ENCODE measurements at regions not wholly inside any gene's neighbourhood (a gene's known extent, or its start where the extent isn't known, plus 50 kb on each side); places are given as distances from the start of the nearest gene placed in this dataset.

- no peak for DNase-seq
- no peaks in the 10 kb centered on the region for H3K27me3 ChIP-seq (replicated peaks; ENCODE audit: control insufficient read depth, insufficient read depth, low read length)
- no peak overlapping the region for H3K27ac Mint-ChIP-seq (ENCODE audit: unreplicated experiment)
- no TSS peak for BruUV-seq (replicated peaks)
- ChIA-PET POLR2A (no interaction called here), CTCF (no interaction called here)
- no peaks in the 10 kb centered on the region for H3K9me3 Mint-ChIP-seq (ENCODE audit: unreplicated experiment)
- no peaks in the 10 kb centered on the region for H3K9me3 ChIP-seq
- TF ChIP-seq, protein P1, sequence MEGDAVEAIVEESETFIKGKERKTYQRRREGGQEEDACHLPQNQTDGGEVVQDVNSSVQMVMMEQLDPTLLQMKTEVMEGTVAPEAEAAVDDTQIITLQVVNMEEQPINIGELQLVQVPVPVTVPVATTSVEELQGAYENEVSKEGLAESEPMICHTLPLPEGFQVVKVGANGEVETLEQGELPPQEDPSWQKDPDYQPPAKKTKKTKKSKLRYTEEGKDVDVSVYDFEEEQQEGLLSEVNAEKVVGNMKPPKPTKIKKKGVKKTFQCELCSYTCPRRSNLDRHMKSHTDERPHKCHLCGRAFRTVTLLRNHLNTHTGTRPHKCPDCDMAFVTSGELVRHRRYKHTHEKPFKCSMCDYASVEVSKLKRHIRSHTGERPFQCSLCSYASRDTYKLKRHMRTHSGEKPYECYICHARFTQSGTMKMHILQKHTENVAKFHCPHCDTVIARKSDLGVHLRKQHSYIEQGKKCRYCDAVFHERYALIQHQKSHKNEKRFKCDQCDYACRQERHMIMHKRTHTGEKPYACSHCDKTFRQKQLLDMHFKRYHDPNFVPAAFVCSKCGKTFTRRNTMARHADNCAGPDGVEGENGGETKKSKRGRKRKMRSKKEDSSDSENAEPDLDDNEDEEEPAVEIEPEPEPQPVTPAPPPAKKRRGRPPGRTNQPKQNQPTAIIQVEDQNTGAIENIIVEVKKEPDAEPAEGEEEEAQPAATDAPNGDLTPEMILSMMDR (IDR thresholded peaks at IDR 0.05; ENCODE audit: insufficient read depth in 1 of 2, low read depth in 1 of 2, low read length in 1 of 2, severe bottlenecking in 1 of 2, unreplicated experiment in 1 of 2): no peak
- no peaks in the 10 kb centered on the region for H3K4me1 Mint-ChIP-seq (ENCODE audit: low read depth, unreplicated experiment)
- no peaks in the 10 kb centered on the region for H3K27me3 Mint-ChIP-seq (ENCODE audit: insufficient read depth, unreplicated experiment)
- no peaks in the 10 kb centered on the region for H3K36me3 ChIP-seq (ENCODE audit: control insufficient read depth, insufficient read depth, low read length)
- H3K36me3 Mint-ChIP-seq (ENCODE audit: insufficient read depth, unreplicated experiment): no peaks in the 10 kb centered on the region
- intact Hi-C loops (cut with micrococcal nuclease; ENCODE audit: unreplicated experiment): no loop called here
- no peak overlapping the region for H3K4me3 ChIP-seq (ENCODE audit: low read depth, low read length)
- no peak overlapping the region for H3K4me3 Mint-ChIP-seq (ENCODE audit: unreplicated experiment)
- H3K4me1 ChIP-seq: no peaks in the 10 kb centered on the region
Observed at GRCh38 chr12:17841496-17841895, 248.5 kb downstream of the RERGL start.

DNA sequence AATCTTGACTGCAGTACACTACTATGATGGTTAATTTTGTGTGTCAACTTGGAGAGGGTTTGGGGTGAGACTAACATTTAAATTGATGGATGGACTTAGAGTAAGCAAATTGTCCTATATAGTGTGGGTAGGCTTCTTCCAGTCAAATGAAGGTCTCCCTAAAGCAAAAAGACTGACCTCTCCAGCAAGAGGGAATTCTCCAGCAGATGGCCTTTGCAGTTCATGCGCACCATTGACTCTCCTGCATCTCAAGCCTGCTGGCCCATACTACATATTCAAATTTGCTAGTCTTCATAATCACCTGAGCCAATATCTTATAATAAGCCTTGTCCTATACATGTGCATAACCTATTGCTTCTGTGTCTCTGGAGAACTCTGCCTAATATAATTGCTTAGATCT, 260.2 kb downstream of the RERGL start:
- H3K27me3 ChIP-seq (replicated peaks; ENCODE audit: control insufficient read depth, insufficient read depth, low read length): no peaks in the 10 kb centered on the region
- no peaks in the 10 kb centered on the region for H3K36me3 Mint-ChIP-seq (ENCODE audit: insufficient read depth, unreplicated experiment)
- intact Hi-C loops (cut with micrococcal nuclease; ENCODE audit: unreplicated experiment): no loop called here
- no peak for DNase-seq
- CTCF ChIA-PET: no interaction called here
- H3K4me3 Mint-ChIP-seq (ENCODE audit: unreplicated experiment): no peak overlapping the region
- no peak overlapping the region for H3K4me3 ChIP-seq (ENCODE audit: low read depth, low read length)
- H3K27me3 Mint-ChIP-seq (ENCODE audit: insufficient read depth, unreplicated experiment): no peaks in the 10 kb centered on the region
- H3K9me3 ChIP-seq: no peaks in the 10 kb centered on the region
- TF ChIP-seq, protein P1 (IDR thresholded peaks at IDR 0.05; ENCODE audit: insufficient read depth in 1 of 2, low read depth in 1 of 2, low read length in 1 of 2, severe bottlenecking in 1 of 2, unreplicated experiment in 1 of 2): no peak
- no peaks in the 10 kb centered on the region for H3K9me3 Mint-ChIP-seq (ENCODE audit: unreplicated experiment)
- H3K4me1 Mint-ChIP-seq (ENCODE audit: low read depth, unreplicated experiment): no peaks in the 10 kb centered on the region
- no TSS peak for BruUV-seq (replicated peaks)
- POLR2A ChIA-PET: no interaction called here
- H3K4me1 ChIP-seq: no peaks in the 10 kb centered on the region
- no peaks in the 10 kb centered on the region for H3K36me3 ChIP-seq (ENCODE audit: control insufficient read depth, insufficient read depth, low read length)
- H3K27ac Mint-ChIP-seq (ENCODE audit: unreplicated experiment): no peak overlapping the region

GRCh38 chr12:17818931-17819330, 271.1 kb downstream of the RERGL start:
- H3K4me1 ChIP-seq: no peaks in the 10 kb centered on the region
- TF ChIP-seq, protein P1 (IDR thresholded peaks at IDR 0.05; ENCODE audit: insufficient read depth in 1 of 2, low read depth in 1 of 2, low read length in 1 of 2, severe bottlenecking in 1 of 2, unreplicated experiment in 1 of 2): no peak
- CTCF ChIA-PET: no interaction called here

More at GRCh38 chr12:17818931-17819330, 271.1 kb downstream of the RERGL start:
- Mint-ChIP-seq H3K27ac (ENCODE audit: unreplicated experiment) (no peak overlapping the region), H3K27me3 (ENCODE audit: insufficient read depth, unreplicated experiment) (no peaks in the 10 kb centered on the region), H3K36me3 (ENCODE audit: insufficient read depth, unreplicated experiment) (no peaks in the 10 kb centered on the region), H3K4me3 (ENCODE audit: unreplicated experiment) (no peak overlapping the region), H3K4me1 (ENCODE audit: low read depth, unreplicated experiment) (no peaks in the 10 kb centered on the region), H3K9me3 (ENCODE audit: unreplicated experiment) (no peaks in the 10 kb centered on the region)
- intact Hi-C loops (cut with micrococcal nuclease; ENCODE audit: unreplicated experiment): loop anchor here (10.0 kb wide), 1 partner anchor 1664 kb away; no protein-coding TSS in a partner anchor
- DNase-seq: no peak
- POLR2A ChIA-PET: no interaction called here
- H3K9me3 ChIP-seq: no peaks in the 10 kb centered on the region; the same call in 1 of the 2 replicates
- no TSS peak for BruUV-seq (replicated peaks)
- H3K36me3 ChIP-seq (ENCODE audit: control insufficient read depth, insufficient read depth, low read length): no peaks in the 10 kb centered on the region
- no peaks in the 10 kb centered on the region for H3K27me3 ChIP-seq (replicated peaks; ENCODE audit: control insufficient read depth, insufficient read depth, low read length)
- H3K4me3 ChIP-seq (ENCODE audit: low read depth, low read length): no peak overlapping the region

Measured in Caco-2 (cell line).